SK-N-SH (cell line): ENCODE measurements at regions not wholly inside any gene's neighbourhood (a gene's known extent, or its start where the extent isn't known, plus 50 kb on each side); places are given as distances from the start of the nearest gene placed in this dataset.
A peak's percentile ranks its signal among the peaks of the same experiment; 100 is the strongest.

Experiments used
- CTCF ChIA-PET: fragments of 300-600, 350-600 bp; formaldehyde crosslinking; extraction: SDS; loops from one replicate; lab custom pipeline; 2021; lab: Yijun Ruan, JAX
- POLR2A ChIA-PET: fragments of 350-600 bp; sonication (Branson Sonifier 250); formaldehyde crosslinking; extraction: SDS; loops from one replicate; lab custom pipeline; 2020; ENCODE audit warnings: antibody characterized with exemption, inconsistent platforms; lab: Yijun Ruan, JAX
- DNase-seq: peaks from one replicate; pipeline ENCODE4 v3.0.0; 2012
- H2AFZ ChIP-seq: fragments of 200-600 bp; sonication (generic); 2 replicates; pipeline ENCODE4 v1.8.1; 2016; ENCODE audit warnings: antibody characterized with exemption, mild to moderate bottlenecking, low read depth
- H3F3A ChIP-seq: fragments of 200-600 bp; sonication (generic); replicated peaks from 2 replicates; pipeline ENCODE3; 2016; ENCODE audit warnings: antibody characterized with exemption, mild to moderate bottlenecking; ENCODE audit not compliant: insufficient read depth
- H3K27ac ChIP-seq, 2 experiments: fragments of 200-500 bp in 1 of 2; fragments of 200-600 bp in 1 of 2; sonication (Bioruptor generic) in 1 of 2; sonication (generic), shearing (Covaris generic) in 1 of 2; 2 replicates each; pipeline versions ENCODE4 v1.5.1 to v1.6.1; 2014 to 2016; ENCODE audit warnings: low read depth in 2 of 2, inconsistent platforms in 1 of 2, low read length in 1 of 2, mild to moderate bottlenecking in 1 of 2, mixed read lengths in 1 of 2
- H3K27me3 ChIP-seq: fragments of 200-600 bp; sonication (generic), shearing (Covaris generic); 2 replicates; pipeline ENCODE4 v1.6.1; 2016; ENCODE audit warnings: mixed run types; ENCODE audit not compliant: insufficient read depth
- H3K36me3 ChIP-seq, 2 experiments: fragments of 200-500 bp in 1 of 2; fragments of 200-600 bp in 1 of 2; sonication (Bioruptor generic) in 1 of 2; sonication (generic) in 1 of 2; replicated peaks in 1 of 2; 2 replicates each; pipeline versions ENCODE3 to v1.5.1; 2014 to 2016; ENCODE audit warnings: low read length in 1 of 2, mild to moderate bottlenecking in 1 of 2; ENCODE audit not compliant: insufficient read depth in 2 of 2, control insufficient read depth in 1 of 2
- H3K4me1 ChIP-seq, 2 experiments: fragments of 200-500 bp in 1 of 2; fragments of 200-600 bp in 1 of 2; sonication (Bioruptor generic) in 1 of 2; sonication (generic), shearing (Covaris generic) in 1 of 2; 2 replicates each; pipeline versions ENCODE4 v1.5.1 to v1.6.1; 2014 to 2016; ENCODE audit warnings: low read depth in 1 of 2, low read length in 1 of 2, mixed run types in 1 of 2; ENCODE audit not compliant: insufficient read depth in 2 of 2, control insufficient read depth in 1 of 2
- H3K4me2 ChIP-seq: fragments of 200-600 bp; sonication (generic), shearing (Covaris generic); 2 replicates; pipeline ENCODE4 v1.6.1; 2017; ENCODE audit warnings: mixed run types
- H3K4me3 ChIP-seq, 2 experiments: fragments of 200-500 bp in 1 of 2; fragments of 200-600 bp in 1 of 2; sonication (Bioruptor generic) in 1 of 2; sonication (generic), shearing (Covaris generic) in 1 of 2; 2 replicates each; pipeline versions ENCODE4 v1.5.1 to v1.8.1; 2014 to 2016; ENCODE audit warnings: low read depth in 2 of 2, inconsistent platforms in 1 of 2, low read length in 1 of 2, mild to moderate bottlenecking in 1 of 2, mixed read lengths in 1 of 2, moderate library complexity in 1 of 2
- H3K79me2 ChIP-seq: fragments of 200-600 bp; sonication (generic); 2 replicates; pipeline ENCODE4 v1.8.1; 2017; ENCODE audit warnings: mild to moderate bottlenecking; ENCODE audit not compliant: insufficient read depth
- H3K9ac ChIP-seq: fragments of 200-600 bp; sonication (generic); 2 replicates; pipeline ENCODE4 v1.6.1; 2017; ENCODE audit warnings: mixed run types
- H3K9me2 ChIP-seq: fragments of 200-600 bp; sonication (generic); 2 replicates; pipeline ENCODE4 v1.6.1; 2017; ENCODE audit warnings: mixed run types
- H3K9me3 ChIP-seq: fragments of 200-600 bp; sonication (generic); 2 replicates; pipeline ENCODE4 v1.6.1; 2017; ENCODE audit warnings: mixed run types, mild to moderate bottlenecking, moderate library complexity
- H4K20me1 ChIP-seq: fragments of 200-600 bp; sonication (generic); 2 replicates; pipeline ENCODE4 v1.6.1; 2017; ENCODE audit warnings: mild to moderate bottlenecking, mixed run types; ENCODE audit not compliant: insufficient read depth
- CHD2 ChIP-seq: fragments of 150-350 bp; IDR thresholded peaks from 2 replicates; pipeline ENCODE4 v1.6.1; 2018; ENCODE audit warnings: low read length; ENCODE audit not compliant: partially characterized antibody
- ELF1 ChIP-seq: IDR thresholded peaks from 2 replicates; pipeline ENCODE4 v1.4.0; 2012
- JUND ChIP-seq: IDR thresholded peaks from 2 replicates; pipeline ENCODE4 v1.4.0; 2012
- MXI1 ChIP-seq: IDR thresholded peaks from 2 replicates; pipeline ENCODE4 v1.6.1; 2012; ENCODE audit warnings: mild to moderate bottlenecking, low read depth, low read length, improper control_type of control experiment
- NRF1 ChIP-seq: IDR thresholded peaks from 2 replicates; pipeline ENCODE4 v1.6.1; 2012; ENCODE audit warnings: low read depth, mild to moderate bottlenecking, low read length
- WGBS: methylation state at CpG from one replicate; pipeline ENCODE4 v1.1.6; 2017; ENCODE audit warnings: low lambda C conversion rate; 5-methylcytosine and 5-hydroxymethylcytosine counted together
- TF ChIP-seq, protein P1 (sequence below): fragments of 150-350 bp; IDR thresholded peaks from 2 replicates; pipeline ENCODE4 v1.6.1; 2017; ENCODE audit warnings: antibody characterized with exemption, low read length, low read depth, borderline replicate concordance
- TF ChIP-seq, protein P2 (sequence below): IDR thresholded peaks from 2 replicates; pipeline ENCODE4; 2012
- TF ChIP-seq, protein P3 (sequence below): IDR thresholded peaks from 2 replicates; pipeline ENCODE4 v1.4.0; 2012; ENCODE audit warnings: low read depth

DNA sequence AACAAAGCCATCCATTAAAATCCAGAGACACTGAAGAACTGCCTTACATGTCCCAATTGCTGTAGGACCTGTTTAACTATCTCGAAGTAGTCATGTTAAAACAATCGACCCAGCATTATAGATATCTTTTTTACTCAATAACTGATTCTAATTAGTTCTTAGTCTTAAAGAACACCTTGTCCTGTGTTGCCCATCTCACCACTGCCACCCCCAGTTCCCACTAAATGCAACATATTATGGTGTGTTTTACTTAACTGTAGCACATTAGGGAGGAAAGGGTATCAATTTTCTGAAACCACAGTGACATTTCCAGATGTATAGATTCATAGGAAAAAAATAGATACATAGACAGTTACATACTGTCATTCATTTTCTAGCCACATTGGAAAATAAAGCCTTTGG lies 221.2 kb downstream of the MEF2C start (continued):
- TF ChIP-seq, protein P1, sequence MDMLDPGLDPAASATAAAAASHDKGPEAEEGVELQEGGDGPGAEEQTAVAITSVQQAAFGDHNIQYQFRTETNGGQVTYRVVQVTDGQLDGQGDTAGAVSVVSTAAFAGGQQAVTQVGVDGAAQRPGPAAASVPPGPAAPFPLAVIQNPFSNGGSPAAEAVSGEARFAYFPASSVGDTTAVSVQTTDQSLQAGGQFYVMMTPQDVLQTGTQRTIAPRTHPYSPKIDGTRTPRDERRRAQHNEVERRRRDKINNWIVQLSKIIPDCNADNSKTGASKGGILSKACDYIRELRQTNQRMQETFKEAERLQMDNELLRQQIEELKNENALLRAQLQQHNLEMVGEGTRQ = no peak

DNA sequence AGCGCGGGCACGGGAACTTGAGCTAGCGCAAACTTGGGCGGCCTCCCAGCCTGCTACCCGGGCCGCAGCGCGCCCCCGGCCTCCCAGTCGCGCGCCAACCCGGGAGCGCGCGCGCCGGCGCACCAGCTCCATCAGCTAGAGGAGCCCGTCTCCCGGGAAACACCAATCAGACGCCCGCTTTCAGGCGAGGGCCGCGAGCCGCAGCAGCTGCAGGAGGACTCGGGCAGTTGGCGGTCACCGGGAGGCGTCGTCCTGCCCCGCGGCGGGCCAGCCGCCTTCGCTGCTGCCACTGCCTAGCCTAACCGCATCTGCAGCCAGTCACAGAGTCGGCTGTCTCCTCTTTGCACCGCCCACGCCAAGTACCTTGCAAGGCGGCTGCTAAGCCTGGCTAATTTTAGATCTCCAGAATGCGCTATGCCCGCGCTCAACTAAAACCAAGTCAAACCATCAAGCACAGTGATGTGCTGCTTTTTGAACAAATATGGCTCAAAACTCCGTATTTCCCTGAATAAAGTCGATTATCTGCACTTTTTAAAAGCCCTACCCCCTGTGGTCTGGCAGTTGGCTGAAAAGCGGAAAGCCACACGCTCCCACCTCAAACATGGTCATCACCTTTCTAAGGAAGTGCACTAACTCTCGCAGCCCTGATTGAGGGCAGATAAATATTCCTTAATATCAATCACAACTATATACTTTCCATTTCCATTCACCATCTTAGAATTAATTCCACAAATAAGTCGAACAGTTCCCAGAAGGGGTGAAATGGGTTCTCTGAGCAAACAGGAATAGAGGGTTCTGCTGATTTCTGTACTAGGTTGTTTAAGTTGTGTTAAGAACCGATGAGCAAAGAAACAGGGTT lies 221.8 kb downstream of the MEF2C start:
- Histone ChIP-seq H2AFZ (peak overlapping the region; percentile 61), H3K27ac (no peak overlapping the region), H3K9me2 (peaks cover 3% of the 10 kb centered on the region; the same call in 1 of the 2 replicates), H3K9ac (no peak overlapping the region), H3K4me2 (peak overlapping the region; percentile 84), H4K20me1 (no peaks in the 10 kb centered on the region), H3K4me1 (peaks cover 0 to 7% of the 10 kb centered on the region in 2 experiments; a peak in 1 of 4 replicates), H3K9me3 (no peaks in the 10 kb centered on the region), H3K79me2 (no peaks in the 10 kb centered on the region), H3K4me3 (peak overlapping the region; percentile 48 to 64), H3K36me3 (no peaks in the 10 kb centered on the region), H3K27me3 (peaks cover 45% of the 10 kb centered on the region), H3F3A (peaks cover 5% of the 10 kb centered on the region)
- DNase-seq = peak; percentile 98
- TF ChIP-seq MXI1 = peak; percentile 41; the same call in 1 of the 2 replicates
- TF ChIP-seq ELF1 = no peak
- TF ChIP-seq, protein P2, sequence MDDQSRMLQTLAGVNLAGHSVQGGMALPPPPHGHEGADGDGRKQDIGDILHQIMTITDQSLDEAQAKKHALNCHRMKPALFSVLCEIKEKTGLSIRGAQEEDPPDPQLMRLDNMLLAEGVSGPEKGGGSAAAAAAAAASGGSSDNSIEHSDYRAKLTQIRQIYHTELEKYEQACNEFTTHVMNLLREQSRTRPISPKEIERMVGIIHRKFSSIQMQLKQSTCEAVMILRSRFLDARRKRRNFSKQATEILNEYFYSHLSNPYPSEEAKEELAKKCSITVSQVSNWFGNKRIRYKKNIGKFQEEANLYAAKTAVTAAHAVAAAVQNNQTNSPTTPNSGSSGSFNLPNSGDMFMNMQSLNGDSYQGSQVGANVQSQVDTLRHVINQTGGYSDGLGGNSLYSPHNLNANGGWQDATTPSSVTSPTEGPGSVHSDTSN = peak; percentile 14; the same call in 1 of the 2 replicates
- peak; percentile 43 for TF ChIP-seq CHD2
- no peak for TF ChIP-seq JUND
- TF ChIP-seq NRF1 = peak; percentile 72
- ChIA-PET CTCF (interaction anchor here (1.1 to 2.7 kb wide), 2 partner anchors 19 to 29 kb away, joined by 10 to 15 read pairs; no protein-coding TSS in a partner anchor), POLR2A (no interaction called here)
- WGBS = 3% methylated on average over 13 of the region's 53 CpGs

DNA sequence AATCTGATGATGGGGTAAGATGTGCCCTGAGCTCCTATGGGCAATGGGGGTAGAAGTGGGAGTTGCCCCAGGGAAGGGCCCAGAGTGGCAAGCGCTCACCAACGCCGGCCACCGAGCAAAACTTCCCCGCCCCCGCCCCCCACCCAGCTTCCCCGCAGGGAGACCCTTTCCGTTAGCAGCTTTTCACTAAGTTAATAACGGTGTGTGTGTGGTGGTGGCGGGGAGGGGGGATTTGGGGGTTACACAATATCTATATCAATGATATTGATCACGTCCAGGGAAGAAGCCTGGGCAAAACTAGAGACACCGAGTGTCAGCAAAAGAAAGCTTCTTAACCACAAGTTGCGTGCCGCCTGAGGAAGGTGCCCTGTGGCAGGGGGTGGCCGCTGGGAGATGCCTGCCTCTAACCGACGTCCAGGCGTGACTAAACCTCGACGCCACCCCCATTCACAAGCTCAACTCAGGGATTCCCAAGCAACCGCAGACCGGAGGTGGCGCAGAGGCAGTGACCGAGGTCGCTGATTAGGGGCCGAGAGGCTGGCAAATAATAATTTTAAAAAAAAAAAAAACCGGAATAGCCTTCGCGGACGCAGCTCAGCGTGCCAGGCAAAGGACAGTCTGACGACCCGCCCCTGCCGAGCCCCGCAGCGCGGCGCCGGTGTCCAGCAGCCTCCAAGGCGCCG lies 222.6 kb downstream of the MEF2C start:
- Histone ChIP-seq H3K9me2 (peaks cover 3% of the 10 kb centered on the region; the same call in 1 of the 2 replicates), H3K9ac (no peak overlapping the region), H3K27me3 (peaks cover 37% of the 10 kb centered on the region), H3F3A (peaks cover 5% of the 10 kb centered on the region), H3K9me3 (no peaks in the 10 kb centered on the region), H3K36me3 (no peaks in the 10 kb centered on the region), H3K4me3 (peak overlapping the region; percentile 48 to 64), H3K27ac (no peak overlapping the region), H3K79me2 (no peaks in the 10 kb centered on the region), H4K20me1 (no peaks in the 10 kb centered on the region), H3K4me1 (peaks cover 0 to 7% of the 10 kb centered on the region in 2 experiments; a peak in 1 of 4 replicates), H2AFZ (peak overlapping the region; percentile 61), H3K4me2 (peak overlapping the region; percentile 84)
- TF ChIP-seq, protein P3, sequence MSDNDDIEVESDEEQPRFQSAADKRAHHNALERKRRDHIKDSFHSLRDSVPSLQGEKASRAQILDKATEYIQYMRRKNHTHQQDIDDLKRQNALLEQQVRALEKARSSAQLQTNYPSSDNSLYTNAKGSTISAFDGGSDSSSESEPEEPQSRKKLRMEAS = 0 out of 2 replicates have a peak, but pooled peaks have one; percentile 4
- TF ChIP-seq NRF1 = no peak
- POLR2A ChIA-PET = no interaction called here
- 6% methylated on average over 32 of the region's 41 CpGs for WGBS
- CTCF ChIA-PET = interaction anchor here (1.1 to 2.7 kb wide), 4 partner anchors 14 to 30 kb away, joined by 3 to 15 read pairs (median 8); no protein-coding TSS in a partner anchor
- no peak for DNase-seq
